GM12873 (cell line): ENCODE measurements at regions not wholly inside any gene's neighbourhood (a gene's known extent, or its start where the extent isn't known, plus 50 kb on each side); places are given as distances from the start of the nearest gene placed in this dataset.

Experiments used
- CTCF ChIP-seq: IDR thresholded peaks from 2 replicates; pipeline ENCODE4 v1.5.1; 2012; ENCODE audit warnings: low read depth, mild to moderate bottlenecking, moderate library complexity, low read length, control low read depth; ENCODE audit not compliant: insufficient read depth; ENCODE audit errors: missing control alignments

GRCh38 chr5:155960177-155960576 lies 366.8 kb upstream of the SGCD start:
- TF ChIP-seq CTCF: no peak

GRCh38 chr5:155969537-155969936 lies 357.4 kb upstream of the SGCD start:
- TF ChIP-seq CTCF: no peak

- no peak for TF ChIP-seq CTCF
Observed at GRCh38 chr5:155974369-155974768, 352.6 kb upstream of the SGCD start.

- TF ChIP-seq CTCF: no peak
Observed at GRCh38 chr5:155978850-155979249, 348.1 kb upstream of the SGCD start.

DNA sequence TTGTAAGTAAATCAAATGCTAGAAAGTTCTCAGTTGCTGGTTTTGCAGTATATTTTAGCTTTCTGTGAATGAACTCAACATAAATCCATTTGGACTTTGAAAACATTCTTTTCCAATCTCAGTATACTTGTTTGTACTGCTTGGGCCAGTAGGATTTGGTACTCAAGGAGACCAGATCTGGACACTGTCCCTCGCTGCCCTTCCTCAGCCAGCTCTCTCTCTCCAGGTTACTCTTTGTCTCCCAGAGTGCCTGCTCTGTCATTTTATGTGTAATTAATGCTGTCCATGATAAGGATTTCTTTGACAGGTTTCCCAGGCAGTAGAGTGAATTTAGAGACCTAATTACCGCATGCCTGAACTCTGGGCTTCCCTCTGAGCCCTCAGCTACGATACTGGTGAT lies 344.6 kb upstream of the SGCD start:
- no peak for TF ChIP-seq CTCF

- no peak for TF ChIP-seq CTCF
Observed at GRCh38 chr5:155983954-155984353, 343.0 kb upstream of the SGCD start.

DNA sequence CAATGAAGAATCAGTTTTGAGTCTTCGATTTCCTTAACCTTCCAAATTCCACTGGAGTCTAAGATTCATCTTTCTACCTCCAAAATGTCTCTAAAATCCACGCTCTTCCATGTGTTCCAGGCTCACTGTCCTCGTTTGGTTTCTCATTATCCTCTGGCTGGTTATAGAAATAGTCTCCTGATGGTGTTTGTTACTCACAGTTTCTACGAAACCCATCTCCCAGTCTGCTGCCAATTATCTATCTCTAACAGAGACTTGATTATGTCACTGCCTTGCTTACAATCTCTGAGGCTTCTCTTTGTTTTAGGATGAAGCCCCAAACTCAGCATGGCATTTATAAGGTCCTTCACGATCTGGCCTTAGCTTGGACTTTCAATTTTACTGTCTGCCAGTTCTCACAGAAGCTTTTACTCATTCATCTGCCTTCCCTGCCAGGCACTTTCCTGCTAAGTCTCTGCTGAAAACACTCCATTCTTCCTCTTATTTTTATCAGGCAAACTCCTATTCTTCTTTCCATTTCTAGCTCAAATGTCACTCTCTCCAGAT lies 339.6 kb upstream of the SGCD start:
- no peak for TF ChIP-seq CTCF

GRCh38 chr5:155989879-155990278 lies 337.1 kb upstream of the SGCD start:
- TF ChIP-seq CTCF: no peak
